K562 (cell line): ENCODE measurements at regions not wholly inside any gene's neighbourhood (a gene's known extent, or its start where the extent isn't known, plus 50 kb on each side); places are given as distances from the start of the nearest gene placed in this dataset.

Experiments used
- ATAC-seq: fragments of 200-7000 bp; cut with Tn5 transposase; 3 replicates; pipeline ENCODE4 v1.9.1; 2020; ENCODE audit warnings: moderate library complexity
- BruUV-seq: library from RNA; stranded (reverse); fragments of 400-500 nt; replicated peaks from 2 replicates; lab custom pipeline; 2021; lab: Mats Ljungman, UMichigan
- CTCF ChIA-PET: fragments of 300-600 bp; formaldehyde crosslinking; extraction: SDS; loops from one replicate; lab custom pipeline; 2021; ENCODE audit warnings: low intra/inter-chr PET ratio; lab: Yijun Ruan, JAX
- POLR2A ChIA-PET: fragments of 300-600, 350-650 bp; sonication (Branson Sonifier 250); formaldehyde crosslinking; extraction: SDS; loops from one replicate; lab custom pipeline; 2021; ENCODE audit warnings: antibody characterized with exemption, inconsistent platforms; lab: Yijun Ruan, JAX
- DNase-seq, 4 experiments: peaks; one replicate each; pipeline versions ENCODE4 v3.0.0 to v3.0.0-alpha.2; 2011 to 2018; ENCODE audit warnings: low spot score in 3 of 4, mixed read lengths in 3 of 4; ENCODE audit errors: extremely low read depth in 1 of 4
- FAIRE-seq: peaks from 2 replicates; lab custom pipeline; 2011; peaks lifted over from hg19 to GRCh38; lab: Jason Lieb, UNC
- H2AFZ ChIP-seq: 2 replicates; pipeline ENCODE4 v1.6.0; 2011; ENCODE audit warnings: low read depth, low read length, control low read depth, inconsistent platforms
- H3K27ac ChIP-seq: fragments of 200-600 bp; 3 replicates; pipeline ENCODE4 v1.8.0; 2011; ENCODE audit warnings: low read depth, mild to moderate bottlenecking, control low read depth, inconsistent platforms, low read length, moderate library complexity, mixed read lengths; ENCODE audit errors: extremely low read depth
- H3K27me3 ChIP-seq, 2 experiments: fragments of 300-600 bp in 1 of 2; 2 replicates in 1 of 2; 3 replicates in 1 of 2; pipeline versions ENCODE4 v1.6.0 to v1.8.0; 2011; ENCODE audit warnings: inconsistent platforms in 2 of 2, low read length in 2 of 2, mild to moderate bottlenecking in 1 of 2, mixed read lengths in 1 of 2, moderate library complexity in 1 of 2; ENCODE audit not compliant: control insufficient read depth in 2 of 2, insufficient read depth in 2 of 2
- H3K36me3 ChIP-seq: fragments of 300-600 bp; 3 replicates; pipeline ENCODE4 v1.8.0; 2011; ENCODE audit warnings: mild to moderate bottlenecking, low read length, inconsistent platforms; ENCODE audit not compliant: control insufficient read depth, insufficient read depth
- H3K4me1 ChIP-seq, 2 experiments: fragments of 200-600 bp in 1 of 2; replicated peaks in 1 of 2; 2 replicates in 1 of 2; 3 replicates in 1 of 2; pipeline versions ENCODE4 v1.5.1 to v1.8.0; 2011; ENCODE audit warnings: inconsistent platforms in 2 of 2, low read length in 2 of 2, mild to moderate bottlenecking in 1 of 2, mixed read lengths in 1 of 2, moderate library complexity in 1 of 2; ENCODE audit not compliant: control insufficient read depth in 2 of 2, insufficient read depth in 2 of 2
- H3K4me2 ChIP-seq: 2 replicates; pipeline ENCODE4 v1.6.1; 2011; ENCODE audit warnings: low read length, control low read depth, inconsistent platforms, mixed read lengths; ENCODE audit not compliant: insufficient read depth
- H3K4me3 ChIP-seq: fragments of 200-600 bp; sonication (generic), shearing (Covaris generic); 2 replicates; pipeline ENCODE4 v1.5.1; 2016; ENCODE audit warnings: control low read depth, inconsistent platforms
- H3K79me2 ChIP-seq: fragments of 200-600 bp; 3 replicates; pipeline ENCODE4 v1.8.0; 2011; ENCODE audit warnings: low read length, inconsistent platforms; ENCODE audit not compliant: control insufficient read depth, insufficient read depth
- H3K9ac ChIP-seq, 2 experiments: 2 replicates each; pipeline versions ENCODE4 v1.6.0 to v1.6.1; 2011; ENCODE audit warnings: low read depth in 2 of 2, low read length in 2 of 2, control low read depth in 1 of 2, inconsistent platforms in 1 of 2, mild to moderate bottlenecking in 1 of 2, mixed read lengths in 1 of 2; ENCODE audit not compliant: insufficient read depth in 1 of 2
- H3K9me1 ChIP-seq: one replicate; pipeline ENCODE4 v1.6.0; 2011; ENCODE audit warnings: inconsistent platforms, mild to moderate bottlenecking, low read length, moderate library complexity; ENCODE audit not compliant: control insufficient read depth, insufficient read depth
- H3K9me3 ChIP-seq: replicated peaks from 2 replicates; pipeline ENCODE4 v1.5.1; 2011; ENCODE audit warnings: low read depth, low read length, inconsistent platforms; ENCODE audit not compliant: control insufficient read depth, insufficient read depth
- H4K20me1 ChIP-seq: replicated peaks from 2 replicates; pipeline ENCODE4 v1.6.1; 2011; ENCODE audit warnings: low read length, inconsistent platforms, mixed read lengths; ENCODE audit not compliant: control insufficient read depth, insufficient read depth
- CBX3 ChIP-seq, 2 experiments: IDR thresholded peaks; 1 replicate in 1 of 2; 2 replicates in 1 of 2; pipeline ENCODE4 v1.6.1; 2012; ENCODE audit warnings: inconsistent platforms in 2 of 2, low read length in 2 of 2, borderline replicate concordance in 1 of 2, control low read depth in 1 of 2
- HBP1 ChIP-seq: fragments of 450-650 bp; formaldehyde crosslinking; IDR thresholded peaks from 2 replicates; pipeline ENCODE4 v1.4.0; 2022; ENCODE audit warnings: missing genetic modification characterization
- NR4A1 ChIP-seq, 2 experiments: fragments of 250-450 bp in 1 of 2; fragments of 450-650 bp in 1 of 2; sonication (Bioruptor Pico) in 1 of 2; IDR thresholded peaks; 2 replicates each; pipeline versions ENCODE4 v1.4.0 to v1.6.1; 2016 to 2020; ENCODE audit warnings: mild to moderate bottlenecking in 2 of 2, missing compliant biosample characterization in 1 of 2, missing genetic modification characterization in 1 of 2, moderate library complexity in 1 of 2
- ZNF253 ChIP-seq: fragments of 250-450 bp; sonication (Bioruptor Pico); conservative IDR thresholded peaks from 2 replicates; pipeline ENCODE4 v1.6.1; 2021; ENCODE audit warnings: mild to moderate bottlenecking
- WGBS: fragments of 100-300 bp; shearing (Covaris generic); methylation state at CpG from one replicate; pipeline ENCODE4 v1.1.6; 2016; ENCODE audit warnings: low coverage, mixed read lengths; ENCODE audit not compliant: insufficient coverage; ENCODE audit errors: missing lambda C conversion rate; 5-methylcytosine and 5-hydroxymethylcytosine counted together
- in situ Hi-C: fragments of 300-500 bp; cut with MboI; formaldehyde crosslinking; loops from 4 replicates; pipeline ENCODE4 v1.15.0; 2018; ENCODE audit warnings: inconsistent platforms, mixed read lengths
- intact Hi-C: fragments of 100-400 bp; cut with micrococcal nuclease; formaldehyde crosslinking; loops from 2 replicates; pipeline ENCODE4 v1.14.2; 2022

- TF ChIP-seq NR4A1 (CRISPR knock-in tag; IDR thresholded peaks at IDR 0.05) (no peak), NR4A1 (tag; IDR thresholded peaks at IDR 0.05) (no peak), CBX3 (IDR thresholded peaks at IDR 0.05; ENCODE audit: borderline replicate concordance in 1 of 2, low read length in 2 of 2) (no peak), HBP1 (CRISPR knock-in tag) (no peak)
- TF ChIP-seq, all 486 proteins: peak for 0
Measured at GRCh38 chrY:19146296-19146695, 372.8 kb upstream of the HSFY2 start (continued).

- Histone ChIP-seq H3K36me3 (no peaks in the 10 kb centered on the region), H3K79me2 (no peaks in the 10 kb centered on the region), H3K9me3 (no peaks in the 10 kb centered on the region), H3K4me3 (no peak overlapping the region), H4K20me1 (no peaks in the 10 kb centered on the region), H3K4me1 (no peaks in the 10 kb centered on the region), H2AFZ (no peak overlapping the region), H3K4me2 (no peak overlapping the region), H3K9me1 (no peaks in the 10 kb centered on the region), H3K27me3 (no peaks in the 10 kb centered on the region), H3K27ac (no peak overlapping the region), H3K9ac (no peak overlapping the region)
- FAIRE-seq = no peak
- ChIA-PET CTCF (no interaction called here), POLR2A (no interaction called here)
- BruUV-seq = no TSS peak
- no peak for DNase-seq
- in situ Hi-C loops = no loop called here
- ATAC-seq = no peak
- no peak for TF ChIP-seq ZNF253 (CRISPR knock-in tag)
- intact Hi-C loops = no loop called here
- no CpG with 5 or more reads among the region's 4 CpGs for WGBS
Measured at GRCh38 chrY:19142093-19142492, 368.6 kb upstream of the HSFY2 start.
